GM12878 (cell line): ENCODE measurements at regions not wholly inside any gene's neighbourhood (a gene's known extent, or its start where the extent isn't known, plus 50 kb on each side); places are given as distances from the start of the nearest gene placed in this dataset.
A peak's percentile ranks its signal among the peaks of the same experiment; 100 is the strongest.

ENCODE experiments used
- ATAC-seq: fragments of 200-7000 bp; cut with Tn5 transposase; 3 replicates; pipeline ENCODE4 v1.9.1; 2020; ENCODE audit warnings: mild to moderate bottlenecking, moderate library complexity
- BruUV-seq: library from RNA; stranded (reverse); fragments of 400-500 nt; replicated peaks from 2 replicates; lab custom pipeline; 2021; lab: Mats Ljungman, UMichigan
- CTCF ChIA-PET: fragments of 300-600 bp; sonication (Branson Sonifier 250); formaldehyde crosslinking; extraction: SDS; loops from one replicate; lab custom pipeline; 2021; ENCODE audit warnings: inconsistent platforms; lab: Yijun Ruan, JAX
- POLR2A ChIA-PET: fragments of 350-600 bp; formaldehyde crosslinking; extraction: SDS; loops from one replicate; lab custom pipeline; 2021; ENCODE audit warnings: inconsistent platforms; lab: Charles Lee
- RAD21 ChIA-PET: fragments of 300-600 bp; sonication (Branson Sonifier 250); formaldehyde crosslinking; loops from one replicate; lab custom pipeline; 2023; ENCODE audit warnings: antibody characterized with exemption; ENCODE audit not compliant: unreplicated experiment; lab: Charles Lee
- SMC1A ChIA-PET: fragments of 300-600 bp; sonication (Branson Sonifier 250); formaldehyde crosslinking; loops from one replicate; lab custom pipeline; 2023; ENCODE audit not compliant: unreplicated experiment, uncharacterized antibody; lab: Charles Lee
- DNase-seq: peaks from one replicate; pipeline ENCODE4 v3.0.0-alpha.2; 2011; ENCODE audit warnings: low read depth, low spot score
- FAIRE-seq: peaks from 3 replicates; lab custom pipeline; 2011; peaks lifted over from hg19 to GRCh38; lab: Jason Lieb, UNC
- H2AFZ ChIP-seq: 2 replicates; pipeline ENCODE4 v1.6.0; 2011; ENCODE audit warnings: low read depth, low read length, control low read depth; ENCODE audit not compliant: control insufficient read depth
- H3K27ac ChIP-seq: 2 replicates; pipeline ENCODE4 v1.5.1; 2011; ENCODE audit warnings: control low read depth; ENCODE audit not compliant: control insufficient read depth, insufficient read depth
- H3K27me3 ChIP-seq, 2 experiments: replicated peaks in 1 of 2; 2 replicates each; pipeline versions ENCODE4 v1.6.0 to v1.6.1; 2011; ENCODE audit warnings: low read length in 1 of 2; ENCODE audit not compliant: control insufficient read depth in 2 of 2, insufficient read depth in 2 of 2
- H3K36me3 ChIP-seq, 2 experiments: 2 replicates each; pipeline ENCODE4 v1.5.1; 2011; ENCODE audit warnings: low read length in 1 of 2; ENCODE audit not compliant: control insufficient read depth in 2 of 2, insufficient read depth in 2 of 2
- H3K4me1 ChIP-seq: 2 replicates; pipeline ENCODE4 v1.6.1; 2011; ENCODE audit warnings: mild to moderate bottlenecking, low read length, moderate library complexity, mixed read lengths; ENCODE audit not compliant: control insufficient read depth, insufficient read depth
- H3K4me2 ChIP-seq: 2 replicates; pipeline ENCODE4 v1.6.0; 2011; ENCODE audit warnings: control low read depth; ENCODE audit not compliant: control insufficient read depth, insufficient read depth
- H3K4me3 ChIP-seq: fragments of 200-600 bp; sonication (generic); 2 replicates; pipeline ENCODE4 v1.5.1; 2016
- H3K79me2 ChIP-seq: 2 replicates; pipeline ENCODE4 v1.6.0; 2011; ENCODE audit warnings: low read length; ENCODE audit not compliant: control insufficient read depth, insufficient read depth
- H3K9ac ChIP-seq: 2 replicates; pipeline ENCODE4 v1.8.0; 2011; ENCODE audit warnings: low read length, control low read depth, mixed read lengths; ENCODE audit not compliant: control insufficient read depth, insufficient read depth
- H3K9me3 ChIP-seq: replicated peaks from 3 replicates; pipeline ENCODE4 v1.5.1; 2011; ENCODE audit warnings: mild to moderate bottlenecking, low read length; ENCODE audit not compliant: control insufficient read depth, insufficient read depth
- H4K20me1 ChIP-seq: 2 replicates; pipeline ENCODE4 v1.6.0; 2011; ENCODE audit not compliant: control insufficient read depth, insufficient read depth
- CREB1 ChIP-seq: IDR thresholded peaks from 2 replicates; pipeline ENCODE4 v1.6.1; 2012; ENCODE audit warnings: low read depth, mild to moderate bottlenecking, inconsistent platforms
- EED ChIP-seq: sonication (generic); IDR thresholded peaks from 2 replicates; pipeline ENCODE4 v1.6.1; 2016; ENCODE audit warnings: antibody characterized with exemption, low read depth
- EP300 ChIP-seq, 2 experiments: fragments of 150-350 bp in 1 of 2; IDR thresholded peaks; 2 replicates each; pipeline ENCODE4 v1.6.1; 2011 to 2012; ENCODE audit warnings: low read depth in 2 of 2, low read length in 2 of 2, borderline replicate concordance in 1 of 2, improper control_type of control experiment in 1 of 2, inconsistent platforms in 1 of 2; ENCODE audit not compliant: control insufficient read depth in 1 of 2
- FOS ChIP-seq: IDR thresholded peaks from 3 replicates; pipeline ENCODE4 v1.6.1; 2011; ENCODE audit warnings: borderline replicate concordance; ENCODE audit not compliant: insufficient read length; ENCODE audit errors: extremely low read depth
- HCFC1 ChIP-seq: fragments of 150-350 bp; IDR thresholded peaks from 2 replicates; pipeline ENCODE4 v1.6.1; 2014; ENCODE audit warnings: low read length
- HSF1 ChIP-seq: fragments of 150-350 bp; IDR thresholded peaks from 2 replicates; pipeline ENCODE4 v1.6.1; 2014; ENCODE audit warnings: mild to moderate bottlenecking, low read depth, low read length
- IKZF1 ChIP-seq: fragments of 450-650 bp; conservative IDR thresholded peaks from 2 replicates; pipeline ENCODE4 v1.6.1; 2017; ENCODE audit warnings: antibody characterized with exemption, mild to moderate bottlenecking
- IKZF2 ChIP-seq, 2 experiments: fragments of 450-650 bp; IDR thresholded peaks; 2 replicates each; pipeline ENCODE4 v1.6.1; 2017; ENCODE audit warnings: mild to moderate bottlenecking in 2 of 2, moderate library complexity in 2 of 2
- IRF5 ChIP-seq: fragments of 450-650 bp; IDR thresholded peaks from 2 replicates; pipeline ENCODE4 v1.6.1; 2017; ENCODE audit warnings: borderline replicate concordance
- KLF5 ChIP-seq: fragments of 450-650 bp; IDR thresholded peaks from 2 replicates; pipeline ENCODE4 v1.6.1; 2014; ENCODE audit warnings: mild to moderate bottlenecking; ENCODE audit not compliant: partially characterized antibody
- RBBP5 ChIP-seq: fragments of 200-600 bp; sonication (generic); conservative IDR thresholded peaks from 2 replicates; pipeline ENCODE4 v1.6.1; 2016
- RFX5 ChIP-seq: IDR thresholded peaks from 2 replicates; pipeline ENCODE4 v1.6.1; 2011; ENCODE audit warnings: low read depth, low read length, improper control_type of control experiment
- SIX5 ChIP-seq: IDR thresholded peaks from 2 replicates; pipeline ENCODE4 v1.6.1; 2011; ENCODE audit warnings: mild to moderate bottlenecking, low read depth, low read length, moderate library complexity; ENCODE audit not compliant: severe bottlenecking
- SUPT20H ChIP-seq: IDR thresholded peaks from 2 replicates; pipeline ENCODE4 v1.6.1; 2011; ENCODE audit warnings: low read depth, mild to moderate bottlenecking, low read length, moderate library complexity, borderline replicate concordance; ENCODE audit not compliant: control insufficient read depth
- TCF7 ChIP-seq: IDR thresholded peaks from 2 replicates; pipeline ENCODE4 v1.6.1; 2014; ENCODE audit warnings: antibody characterized with exemption, borderline replicate concordance
- WGBS: methylation state at CpG from one replicate; pipeline ENCODE4 v1.1.6; 2016; ENCODE audit warnings: low lambda C conversion rate; ENCODE audit not compliant: insufficient replicate concordance, insufficient coverage; ENCODE audit errors: missing lambda C conversion rate; 5-methylcytosine and 5-hydroxymethylcytosine counted together
- in situ Hi-C: fragments of 300-500 bp; cut with MboI; formaldehyde crosslinking; loops from 9 replicates; pipeline ENCODE4 v1.14.3; 2018; ENCODE audit warnings: mixed read lengths
- intact Hi-C: fragments of 100-400 bp; cut with micrococcal nuclease; formaldehyde crosslinking; loops from one replicate; pipeline ENCODE4 v1.14.2; 2022; ENCODE audit not compliant: unreplicated experiment

GRCh38 chr1:238071061-238071460, 180.3 kb upstream of the ZP4 start:
- ChIA-PET SMC1A (interaction anchor here (0.7 to 3.2 kb wide), 3 partner anchors 8 to 14 kb away, joined by 3 to 19 read pairs (median 3); no protein-coding TSS in a partner anchor), RAD21 (interaction anchor here (0.8 kb wide), 1 partner anchor 62 kb away, joined by 3 read pairs; no protein-coding TSS in a partner anchor), POLR2A (no interaction called here), CTCF (interaction anchor here (1.5 kb wide), 1 partner anchor 9 kb away, joined by 6 read pairs; no protein-coding TSS in a partner anchor)
- in situ Hi-C loops (no loop called here), intact Hi-C loops (no loop called here)
- Histone ChIP-seq H3K4me3 (no peak overlapping the region), H3K9me3 (no peaks in the 10 kb centered on the region; the same call in 2 of the 3 replicates), H3K79me2 (no peaks in the 10 kb centered on the region), H3K36me3 (no peaks in the 10 kb centered on the region), H4K20me1 (no peaks in the 10 kb centered on the region), H2AFZ (no peak overlapping the region), H3K9ac (no peak overlapping the region), H3K27me3 (no peaks in the 10 kb centered on the region), H3K4me1 (no peaks in the 10 kb centered on the region), H3K4me2 (no peak overlapping the region), H3K27ac (no peak overlapping the region)
- no peak for ATAC-seq
- no peak for TF ChIP-seq FOS
- no peak for FAIRE-seq
- BruUV-seq: no TSS peak
- no peak for DNase-seq
- WGBS: 28% methylated on average over 3 of the region's 3 CpGs

- BruUV-seq: no TSS peak
- ChIA-PET SMC1A (interaction anchor here (1.1 to 3.4 kb wide), 11 partner anchors 9 to 124 kb away, joined by 3 to 19 read pairs (median 6); no protein-coding TSS in a partner anchor), CTCF (interaction anchor here (2.6 to 3.1 kb wide), 3 partner anchors 10 to 199 kb away, joined by 7 to 9 read pairs (median 9); no protein-coding TSS in a partner anchor), RAD21 (interaction anchor here (0.6 to 2.9 kb wide), 7 partner anchors 14 to 124 kb away, joined by 3 to 15 read pairs (median 4); no protein-coding TSS in a partner anchor), POLR2A (interaction anchor here (0.8 kb wide), 1 partner anchor 124 kb away, joined by 3 read pairs; no protein-coding TSS in a partner anchor)
- no peak overlapping the region; the same call in 1 of the 2 replicates for H3K27ac ChIP-seq
- H3K9ac ChIP-seq: no peak overlapping the region
- 52% methylated on average over 4 of the region's 4 CpGs for WGBS
- H3K4me1 ChIP-seq: peaks cover 13% of the 10 kb centered on the region
- no peak overlapping the region; the same call in 1 of the 2 replicates for H3K4me2 ChIP-seq
- no peaks in the 10 kb centered on the region; the same call in 2 of the 3 replicates for H3K9me3 ChIP-seq
- no peaks in the 10 kb centered on the region for H3K79me2 ChIP-seq
- DNase-seq: peak; percentile 60
- H3K4me3 ChIP-seq: no peak overlapping the region
- no peaks in the 10 kb centered on the region for H3K27me3 ChIP-seq
- H4K20me1 ChIP-seq: no peaks in the 10 kb centered on the region
- intact Hi-C loops: loop anchor here (10.0 kb wide), 1 partner anchor 59 kb away; no protein-coding TSS in a partner anchor
- no peak for FAIRE-seq
- ATAC-seq: peak; percentile 67
- no peak overlapping the region for H2AFZ ChIP-seq
- no peaks in the 10 kb centered on the region for H3K36me3 ChIP-seq
- in situ Hi-C loops: no loop called here
- TF ChIP-seq SIX5: no peak
- TF ChIP-seq RFX5: no peak
- no peak for TF ChIP-seq RBBP5
- TF ChIP-seq IKZF1: peak; percentile 60; the same call in 1 of the 2 replicates
- TF ChIP-seq IKZF2 (IDR thresholded peaks at IDR 0.05): 0 out of 4 replicates have a peak, but pooled peaks of 1 of the 2 experiments have one; percentile 25
- no peak for TF ChIP-seq TCF7
- 0 out of 2 replicates have a peak, but pooled peaks have one; percentile 29 for TF ChIP-seq EED
- TF ChIP-seq EP300 (IDR thresholded peaks at IDR 0.05; ENCODE audit: borderline replicate concordance in 1 of 2, control insufficient read depth in 1 of 2, low read depth in 2 of 2, low read length in 2 of 2): peak in 1 of 2 experiments; percentile 14; a peak in 1 of 4 replicates
- no peak for TF ChIP-seq SUPT20H
- no peak for TF ChIP-seq CREB1
- TF ChIP-seq IRF5: no peak
- no peak for TF ChIP-seq HSF1
- no peak for TF ChIP-seq KLF5
- no peak for TF ChIP-seq HCFC1
Observed at GRCh38 chr1:238063454-238063853, 172.7 kb upstream of the ZP4 start.
